Progenitor cell of endocrine pancreas (in vitro differentiated cells): ENCODE measurements at regions not wholly inside any gene's neighbourhood (a gene's known extent, or its start where the extent isn't known, plus 50 kb on each side); places are given as distances from the start of the nearest gene placed in this dataset.

Experiments
- DNase-seq: peaks from one replicate; pipeline ENCODE4 v3.0.0; 2021; ENCODE audit warnings: low spot score; ENCODE audit not compliant: unreplicated experiment
- H3K27ac Mint-ChIP-seq: 2 replicates; pipeline ENCODE4 v1.8.0; 2021; ENCODE audit warnings: mild to moderate bottlenecking, moderate library complexity, mixed read lengths
- H3K27me3 Mint-ChIP-seq: 2 replicates; pipeline ENCODE4 v1.8.0; 2021; ENCODE audit warnings: mixed read lengths
- H3K36me3 Mint-ChIP-seq: 2 replicates; pipeline ENCODE4 v1.8.0; 2022; ENCODE audit warnings: mixed read lengths; ENCODE audit not compliant: insufficient read depth
- H3K4me1 Mint-ChIP-seq: 2 replicates; pipeline ENCODE4 v1.8.0; 2021; ENCODE audit warnings: low read depth, mixed read lengths
- H3K4me3 Mint-ChIP-seq: 2 replicates; pipeline ENCODE4 v1.8.0; 2021; ENCODE audit warnings: low read depth, mild to moderate bottlenecking, moderate library complexity, mixed read lengths
- H3K9me3 Mint-ChIP-seq: 2 replicates; pipeline ENCODE4 v1.8.0; 2021; ENCODE audit warnings: low read depth, mixed read lengths
- TF ChIP-seq, protein P1 (sequence below): fragments of 200-600 bp; sonication (generic); IDR thresholded peaks from one replicate; pipeline ENCODE4 v1.5.0; 2021; ENCODE audit warnings: antibody characterized with exemption, mild to moderate bottlenecking; ENCODE audit not compliant: unreplicated experiment

DNA sequence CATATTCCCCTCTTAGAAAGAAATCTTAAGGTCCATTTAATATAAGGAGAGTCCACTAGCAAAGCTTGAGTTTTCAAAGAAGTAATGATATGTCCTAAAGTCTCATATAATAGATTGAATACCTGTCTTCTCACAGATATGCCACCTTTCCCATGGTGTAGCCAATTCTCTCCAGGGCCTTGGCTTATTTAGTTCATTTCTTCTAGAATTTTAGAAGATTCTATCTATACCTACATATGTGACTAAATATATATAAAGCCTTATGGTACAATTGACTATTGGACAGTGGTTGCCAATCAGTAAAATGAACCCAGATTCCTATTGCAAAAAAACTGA is 370.7 kb upstream of the MAF start:
- Mint-ChIP-seq H3K4me3 (no peak overlapping the region), H3K27me3 (no peaks in the 10 kb centered on the region), H3K27ac (no peak overlapping the region), H3K36me3 (no peaks in the 10 kb centered on the region), H3K4me1 (no peaks in the 10 kb centered on the region), H3K9me3 (no peaks in the 10 kb centered on the region)
- TF ChIP-seq, protein P1, sequence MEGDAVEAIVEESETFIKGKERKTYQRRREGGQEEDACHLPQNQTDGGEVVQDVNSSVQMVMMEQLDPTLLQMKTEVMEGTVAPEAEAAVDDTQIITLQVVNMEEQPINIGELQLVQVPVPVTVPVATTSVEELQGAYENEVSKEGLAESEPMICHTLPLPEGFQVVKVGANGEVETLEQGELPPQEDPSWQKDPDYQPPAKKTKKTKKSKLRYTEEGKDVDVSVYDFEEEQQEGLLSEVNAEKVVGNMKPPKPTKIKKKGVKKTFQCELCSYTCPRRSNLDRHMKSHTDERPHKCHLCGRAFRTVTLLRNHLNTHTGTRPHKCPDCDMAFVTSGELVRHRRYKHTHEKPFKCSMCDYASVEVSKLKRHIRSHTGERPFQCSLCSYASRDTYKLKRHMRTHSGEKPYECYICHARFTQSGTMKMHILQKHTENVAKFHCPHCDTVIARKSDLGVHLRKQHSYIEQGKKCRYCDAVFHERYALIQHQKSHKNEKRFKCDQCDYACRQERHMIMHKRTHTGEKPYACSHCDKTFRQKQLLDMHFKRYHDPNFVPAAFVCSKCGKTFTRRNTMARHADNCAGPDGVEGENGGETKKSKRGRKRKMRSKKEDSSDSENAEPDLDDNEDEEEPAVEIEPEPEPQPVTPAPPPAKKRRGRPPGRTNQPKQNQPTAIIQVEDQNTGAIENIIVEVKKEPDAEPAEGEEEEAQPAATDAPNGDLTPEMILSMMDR: no peak
- DNase-seq: no peak

DNA sequence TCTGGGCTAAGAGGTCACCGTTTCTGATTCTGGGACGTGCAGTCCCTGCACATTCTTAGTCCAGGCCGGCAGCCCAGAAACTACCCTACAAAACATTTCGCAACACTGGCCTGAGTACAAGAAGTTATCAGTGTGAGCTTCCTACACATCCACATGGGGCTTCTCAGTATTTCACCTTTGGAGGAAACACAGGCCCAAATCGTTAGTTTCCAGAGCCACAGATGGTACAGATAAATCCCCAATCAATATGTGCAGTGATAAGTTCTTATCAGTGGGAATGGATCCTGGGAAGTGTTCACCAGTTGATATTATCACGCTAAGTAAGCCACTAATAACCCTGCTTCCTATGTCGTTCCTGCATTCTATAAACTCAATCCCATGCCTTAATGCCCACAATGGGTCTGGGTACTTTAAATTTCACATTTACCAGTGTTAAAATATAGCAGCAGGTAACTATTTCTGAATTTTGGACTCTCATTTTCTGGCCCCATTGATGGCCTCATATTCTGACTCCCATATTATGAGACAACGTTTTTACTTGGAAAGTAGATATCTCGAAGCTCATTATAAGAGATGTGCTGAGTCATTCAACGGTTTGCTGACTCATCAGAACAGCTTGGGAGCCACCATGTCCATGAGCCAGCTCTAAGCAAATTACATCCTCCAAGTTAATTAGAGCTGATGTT is 370.2 kb upstream of the MAF start:
- TF ChIP-seq, protein P1: no peak
- Mint-ChIP-seq H3K4me1 (no peaks in the 10 kb centered on the region), H3K4me3 (no peak overlapping the region), H3K27ac (no peak overlapping the region), H3K36me3 (no peaks in the 10 kb centered on the region), H3K27me3 (peaks cover 1% of the 10 kb centered on the region), H3K9me3 (no peaks in the 10 kb centered on the region)
- no peak for DNase-seq

DNA sequence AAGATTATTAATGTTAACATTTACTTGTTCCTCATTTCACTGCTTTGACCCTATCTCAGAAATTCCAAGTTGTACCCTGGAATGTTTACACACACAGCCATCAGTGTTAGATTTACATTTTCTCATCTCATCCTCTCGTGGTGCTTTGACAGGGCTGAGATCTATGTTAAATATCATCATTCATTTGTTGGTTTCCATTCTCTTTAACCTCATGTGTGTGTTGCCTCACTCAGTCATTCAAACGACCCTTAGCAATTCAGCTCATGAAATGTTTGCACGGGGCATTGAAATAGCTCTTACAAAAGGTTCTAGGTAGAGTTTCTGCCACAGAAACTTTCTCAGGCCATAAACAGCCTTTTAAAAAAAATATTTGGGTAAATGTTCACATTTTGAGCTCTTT is 369.6 kb upstream of the MAF start:
- Mint-ChIP-seq H3K27ac (no peak overlapping the region), H3K27me3 (peaks cover 3% of the 10 kb centered on the region), H3K9me3 (no peaks in the 10 kb centered on the region), H3K4me1 (no peaks in the 10 kb centered on the region), H3K36me3 (no peaks in the 10 kb centered on the region), H3K4me3 (no peak overlapping the region)
- DNase-seq: no peak
- TF ChIP-seq, protein P1: no peak

DNA sequence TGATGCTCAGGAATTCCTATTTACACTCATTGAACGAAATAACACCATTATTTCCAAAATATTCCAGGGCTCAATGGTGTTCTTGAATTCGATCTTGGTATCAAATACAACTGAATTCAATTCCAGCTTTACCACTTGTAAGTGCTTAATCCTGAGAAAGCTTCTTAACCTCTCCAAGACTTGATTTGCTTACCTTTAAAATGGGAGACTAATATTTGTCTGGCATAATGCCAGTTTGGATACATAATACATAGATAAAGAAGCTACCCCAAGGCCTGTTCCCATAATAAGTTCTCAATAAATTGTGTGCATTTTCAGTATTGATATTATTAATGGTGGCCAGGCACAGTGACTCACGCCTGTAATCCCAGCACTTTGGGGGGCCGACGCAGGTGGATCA is 368.9 kb upstream of the MAF start:
- no peaks in the 10 kb centered on the region for H3K4me1 Mint-ChIP-seq
- no peak overlapping the region for H3K4me3 Mint-ChIP-seq
- no peak for DNase-seq
- peaks cover 3% of the 10 kb centered on the region for H3K27me3 Mint-ChIP-seq
- H3K9me3 Mint-ChIP-seq: no peaks in the 10 kb centered on the region
- no peak overlapping the region for H3K27ac Mint-ChIP-seq
- no peaks in the 10 kb centered on the region for H3K36me3 Mint-ChIP-seq
- TF ChIP-seq, protein P1: no peak

DNA sequence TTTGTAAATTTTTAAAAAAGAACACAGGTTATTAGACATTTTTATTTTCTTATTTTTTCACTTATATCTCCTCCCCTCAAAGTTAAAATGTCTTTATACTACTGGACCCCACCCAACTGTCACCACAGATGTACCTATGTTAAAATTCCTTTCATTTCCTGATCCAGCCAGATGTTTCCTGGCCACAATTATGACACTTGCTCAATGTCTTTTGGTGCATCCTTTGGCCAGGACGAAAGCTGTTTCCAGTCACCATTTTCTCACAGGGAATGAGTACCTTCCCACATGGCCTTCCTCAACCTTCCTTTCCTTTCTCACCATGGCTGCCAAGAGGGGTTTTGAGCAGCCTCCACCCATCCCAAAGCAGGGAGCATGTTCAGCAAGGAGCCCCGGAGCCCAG is 365.7 kb upstream of the MAF start:
- no peaks in the 10 kb centered on the region for H3K4me1 Mint-ChIP-seq
- H3K4me3 Mint-ChIP-seq: no peak overlapping the region
- H3K27me3 Mint-ChIP-seq: peaks cover 11% of the 10 kb centered on the region
- H3K9me3 Mint-ChIP-seq: no peaks in the 10 kb centered on the region
- no peaks in the 10 kb centered on the region for H3K36me3 Mint-ChIP-seq
- H3K27ac Mint-ChIP-seq: no peak overlapping the region
- TF ChIP-seq, protein P1: no peak
- no peak for DNase-seq
